8988T (cell line): ENCODE measurements at regions not wholly inside any gene's neighbourhood (a gene's known extent, or its start where the extent isn't known, plus 50 kb on each side); places are given as distances from the start of the nearest gene placed in this dataset.

Experiments
- DNase-seq: peaks from one replicate; pipeline ENCODE4 v3.0.0; 2011

GRCh38 chr18:47530695-47531094 lies 279.2 kb upstream of the SKOR2 start:
- no peak for DNase-seq

DNA sequence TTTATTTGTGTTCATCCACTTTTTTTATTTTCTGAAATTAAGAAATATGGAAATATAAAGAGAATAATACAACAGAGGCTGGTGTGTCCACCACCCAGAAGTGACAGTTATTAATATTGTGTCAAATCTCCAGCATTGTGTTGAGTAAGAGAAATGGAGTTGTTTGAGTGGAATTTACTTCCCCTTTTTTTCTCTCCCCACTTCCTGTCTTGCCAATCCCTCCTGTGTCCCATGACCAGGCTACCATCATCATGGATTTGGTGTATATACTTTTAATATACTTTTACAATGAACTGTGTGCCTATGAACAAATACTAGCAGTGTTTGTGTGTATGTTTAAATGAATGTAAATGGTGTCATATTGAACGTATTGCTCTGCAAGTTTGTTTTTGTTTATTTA lies 276.9 kb upstream of the SKOR2 start:
- DNase-seq, result no peak

DNA sequence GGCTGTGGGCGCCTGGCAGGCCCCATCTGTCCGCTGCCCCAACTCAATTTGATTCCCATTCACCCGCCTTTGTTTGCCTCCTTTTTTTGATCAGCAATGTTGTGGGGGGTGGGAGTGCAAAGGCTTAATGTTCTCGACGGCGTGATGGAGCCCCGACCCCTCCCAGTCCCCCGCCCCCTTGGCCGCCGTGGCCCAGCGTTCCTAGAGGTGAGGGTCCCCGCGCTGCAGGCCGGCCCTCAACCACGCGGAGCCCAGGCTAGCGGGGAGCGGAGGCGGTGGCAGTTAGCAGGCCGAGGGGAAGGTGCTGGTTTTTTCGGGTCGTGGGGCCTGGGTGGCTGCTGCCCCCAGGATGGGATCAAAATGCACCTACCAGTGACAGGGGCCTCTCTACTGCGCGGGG lies 274.7 kb upstream of the SKOR2 start:
- no peak for DNase-seq

GRCh38 chr18:47522359-47522758 lies 270.9 kb upstream of the SKOR2 start:
- no peak for DNase-seq

DNA sequence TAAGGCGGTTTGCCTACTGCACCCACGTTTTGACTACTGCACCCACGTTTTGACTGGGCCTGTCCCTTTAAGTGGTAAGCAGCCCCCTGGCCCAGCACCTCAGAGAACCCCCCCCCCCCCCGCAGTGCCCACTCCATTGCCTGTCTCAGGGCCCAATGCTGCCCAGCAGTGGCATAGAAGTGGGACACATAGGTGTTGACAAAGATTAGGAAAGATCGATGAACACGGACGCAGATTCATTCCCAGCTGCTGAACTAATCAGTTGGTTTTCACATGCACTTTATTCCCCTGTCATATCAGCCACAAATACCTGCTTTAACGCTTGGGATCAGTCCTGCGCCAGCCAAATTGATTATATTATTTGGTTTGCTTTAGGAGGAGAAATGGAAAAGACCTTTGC lies 268.8 kb upstream of the SKOR2 start:
- no peak for DNase-seq

- no peak for DNase-seq
Measured at GRCh38 chr18:47519706-47520105, 268.2 kb upstream of the SKOR2 start.

DNA sequence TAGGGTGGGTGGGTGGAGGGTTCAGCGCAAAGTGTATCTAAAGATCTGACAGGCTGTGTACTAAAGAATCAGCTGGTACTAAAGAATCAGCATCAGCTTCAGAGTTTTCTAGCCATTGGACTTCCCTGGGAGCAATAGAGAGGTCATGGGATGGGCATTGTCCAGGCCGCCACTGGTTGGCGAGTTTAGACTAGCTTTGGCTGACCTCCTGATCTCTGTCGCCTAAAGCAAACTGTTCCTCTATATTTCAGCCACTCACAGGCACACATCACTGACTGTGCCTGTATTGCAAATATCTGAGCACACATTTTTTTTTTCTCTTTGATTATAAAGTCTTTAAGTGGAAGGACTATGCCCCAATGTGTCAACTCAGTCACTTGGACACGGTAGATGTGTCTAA lies 267.8 kb upstream of the SKOR2 start:
- DNase-seq, result no peak

DNA sequence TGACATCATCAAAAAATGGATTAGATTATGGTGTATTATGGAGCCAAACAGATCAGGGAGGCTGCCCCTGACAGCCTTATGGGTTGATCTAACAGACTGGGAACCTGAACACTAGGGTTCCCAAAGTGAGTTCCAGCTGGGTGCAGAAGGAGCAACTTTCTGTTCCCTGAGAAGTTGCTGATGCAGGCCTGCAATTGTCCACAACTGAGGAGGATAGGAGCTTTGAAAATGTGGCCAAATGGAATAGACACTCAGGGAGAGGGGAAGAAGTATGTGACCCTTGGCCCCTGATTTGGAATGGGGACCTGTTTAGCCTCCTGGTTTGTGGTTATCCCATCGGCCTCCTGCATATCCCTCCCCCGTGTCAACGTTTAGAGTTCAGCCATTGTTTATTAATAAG lies 262.2 kb upstream of the SKOR2 start:
- no peak for DNase-seq

DNA sequence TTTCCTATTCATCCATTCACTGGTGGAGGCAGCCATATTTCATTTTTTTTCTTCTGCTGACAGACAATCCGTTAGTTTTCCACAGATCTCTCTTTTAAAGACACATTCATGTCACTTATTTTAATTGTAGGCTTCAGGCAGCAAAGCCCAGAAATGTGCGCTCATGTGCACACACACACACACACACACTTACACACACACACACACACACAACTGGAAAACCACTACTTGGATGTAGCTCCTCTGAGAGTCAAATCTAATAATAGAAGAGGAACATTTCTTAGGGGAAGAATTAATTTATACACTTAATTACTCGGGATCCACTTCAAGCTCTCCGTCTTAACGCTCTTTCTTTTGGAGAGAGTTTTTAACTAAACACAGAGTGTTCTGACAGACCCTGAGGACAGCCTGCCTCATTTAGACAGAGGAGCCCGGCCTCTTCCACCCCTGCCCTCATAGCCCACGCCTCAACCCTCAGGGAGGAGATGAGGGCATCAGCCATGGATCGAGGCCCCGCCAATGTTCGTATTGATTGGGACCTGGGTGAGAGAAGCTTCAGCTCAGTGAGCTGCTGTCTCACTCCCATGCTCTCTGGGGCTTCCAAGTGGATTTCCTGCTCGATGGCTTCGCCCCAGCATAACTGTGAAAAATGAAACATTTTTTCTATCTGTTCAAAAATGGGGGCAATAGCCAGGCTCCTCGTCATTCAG lies 261.4 kb upstream of the SKOR2 start:
- no peak for DNase-seq

GRCh38 chr18:47512056-47512455 lies 260.6 kb upstream of the SKOR2 start:
- DNase-seq, result no peak

GRCh38 chr18:47510831-47511230 lies 259.4 kb upstream of the SKOR2 start:
- no peak for DNase-seq

DNA sequence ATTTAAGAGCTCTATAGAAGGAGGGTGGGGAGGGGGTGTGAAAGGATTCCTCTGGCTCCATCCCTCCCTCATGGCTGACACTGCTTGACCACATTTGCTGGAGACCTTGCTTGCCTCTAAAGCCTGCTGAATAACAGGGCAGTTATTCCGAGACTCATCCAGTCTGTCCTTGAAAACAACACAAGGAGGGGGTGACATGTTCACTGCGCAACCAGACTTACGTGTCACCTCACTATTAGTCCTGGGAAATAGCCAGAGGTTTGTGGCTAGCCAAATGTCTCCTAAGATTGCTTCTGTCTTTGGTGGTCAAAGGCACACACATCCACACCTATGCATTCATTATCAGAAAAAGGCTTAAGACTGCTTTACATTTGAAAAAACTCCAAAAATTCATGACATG lies 256.2 kb upstream of the SKOR2 start:
- DNase-seq, result no peak

DNA sequence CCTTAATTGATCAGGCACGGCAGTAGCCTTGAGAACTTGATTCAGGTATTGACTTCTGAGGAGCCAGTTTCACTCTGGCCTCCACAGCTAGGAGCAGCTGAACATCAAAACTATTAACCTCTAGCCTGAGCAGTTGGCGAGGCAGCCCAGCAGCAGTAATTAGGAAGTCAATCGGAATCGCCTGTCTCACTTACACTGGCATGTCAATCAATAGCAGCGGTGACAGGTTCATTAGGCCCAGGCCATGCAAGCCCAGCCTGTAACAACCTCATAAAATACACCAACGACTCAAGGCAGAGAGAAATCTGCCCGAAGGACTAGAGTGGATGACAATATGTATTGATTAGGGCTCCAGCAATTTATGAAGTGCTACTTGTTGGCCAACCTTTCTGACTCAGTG lies 255.4 kb upstream of the SKOR2 start:
- no peak for DNase-seq

DNA sequence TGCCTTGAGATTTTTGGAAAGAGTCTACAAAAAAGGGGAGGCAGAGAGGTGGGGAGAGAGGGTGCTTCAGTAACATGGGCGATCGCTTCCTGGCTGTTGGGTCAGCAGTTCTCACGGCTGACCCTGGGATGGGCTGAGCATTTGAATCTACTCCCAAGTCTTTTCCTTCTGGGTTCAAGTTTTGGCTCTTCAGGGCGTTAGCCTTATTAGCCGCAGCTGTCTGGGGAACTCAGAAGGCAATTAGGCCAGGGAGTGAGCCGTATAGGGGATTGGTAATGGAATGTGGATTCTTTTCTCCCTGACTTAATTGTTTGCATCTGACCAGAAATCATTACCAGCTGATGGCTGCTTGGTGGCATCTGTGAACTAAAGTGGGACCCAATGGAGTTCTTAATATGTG lies 250.5 kb upstream of the SKOR2 start:
- DNase-seq, result no peak

DNA sequence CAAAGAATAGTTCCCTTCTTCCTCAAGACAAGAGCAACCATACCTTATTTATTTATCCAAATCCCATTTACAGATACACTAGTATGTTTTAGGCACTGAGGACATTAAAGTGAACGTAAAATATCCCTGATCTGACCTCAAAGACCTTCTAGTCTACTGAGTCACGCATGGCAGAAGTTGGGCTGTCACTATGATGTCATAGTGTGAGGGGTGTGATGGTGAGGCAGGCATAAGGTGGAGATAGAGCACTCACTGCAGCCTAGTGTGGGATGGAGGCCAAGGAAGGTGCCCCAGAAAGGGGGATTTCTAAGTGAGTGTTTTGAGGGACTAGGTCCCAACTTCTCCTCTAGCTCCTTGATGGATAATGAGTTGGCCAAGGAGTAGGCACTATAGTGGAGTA lies 249.5 kb upstream of the SKOR2 start:
- no peak for DNase-seq

GRCh38 chr18:47492691-47493090 lies 241.2 kb upstream of the SKOR2 start:
- DNase-seq, result no peak

DNA sequence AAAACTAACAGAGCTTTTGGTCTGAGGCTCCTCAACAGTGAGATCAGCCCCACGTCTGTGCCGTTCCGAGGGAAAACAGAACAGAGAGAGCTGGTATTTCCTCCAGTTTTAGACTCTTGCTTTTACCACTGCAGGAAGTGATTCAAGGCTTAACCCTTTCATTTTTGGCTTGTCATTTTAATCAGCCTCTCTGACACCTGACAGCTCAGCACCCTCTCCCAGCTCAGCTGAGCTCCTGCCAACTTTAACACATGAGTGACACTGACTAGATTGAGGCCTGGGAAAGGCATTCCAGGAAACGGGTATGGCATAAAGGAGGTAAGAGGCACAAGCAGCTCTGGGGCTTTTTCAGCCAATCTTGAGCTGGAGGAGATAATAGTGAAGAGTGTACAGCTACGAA lies 239.4 kb upstream of the SKOR2 start:
- no peak for DNase-seq

- DNase-seq, result no peak
Measured at GRCh38 chr18:47485221-47485797, 233.8 kb upstream of the SKOR2 start.

GRCh38 chr18:47484068-47484467 lies 232.6 kb upstream of the SKOR2 start:
- no peak for DNase-seq

DNA sequence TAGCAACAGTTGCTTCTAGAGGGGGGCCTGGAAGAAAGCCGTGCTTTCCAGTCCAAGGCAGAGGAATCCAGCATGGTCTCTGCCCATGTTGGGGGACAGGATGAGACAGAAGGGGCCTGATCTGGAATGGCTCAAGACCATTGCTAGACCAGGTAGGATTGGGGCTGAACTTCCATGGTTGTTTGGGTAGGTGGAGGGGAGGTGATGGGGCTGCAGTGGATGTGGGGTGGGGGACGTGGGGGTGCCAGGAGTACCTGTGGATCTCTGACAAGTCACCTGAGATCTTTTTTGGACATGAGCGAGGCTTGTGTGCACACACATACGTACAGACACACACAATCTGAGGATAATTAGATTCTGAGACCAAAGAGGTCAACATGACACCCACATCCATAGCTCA lies 228.7 kb upstream of the SKOR2 start:
- DNase-seq, result no peak

DNA sequence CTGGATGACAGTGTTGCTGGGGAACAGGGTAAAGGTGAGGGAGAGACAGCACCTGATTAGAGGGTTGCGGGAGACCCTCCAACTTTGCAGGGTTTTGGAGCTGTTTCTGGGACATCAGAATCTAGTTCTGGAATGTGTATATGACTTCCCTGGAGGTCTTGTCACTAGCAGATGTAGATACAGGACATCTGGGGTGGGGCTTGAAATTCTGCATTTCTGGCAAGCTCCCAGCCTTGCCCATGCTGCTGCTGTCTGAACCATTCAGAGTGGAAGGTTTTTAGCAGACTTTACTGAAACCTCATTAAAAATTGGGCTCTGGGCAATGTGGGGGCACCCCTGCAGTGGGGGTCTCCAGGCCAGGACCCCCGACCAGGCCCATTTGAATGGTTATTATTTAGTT lies 220.3 kb upstream of the SKOR2 start:
- no peak for DNase-seq

DNA sequence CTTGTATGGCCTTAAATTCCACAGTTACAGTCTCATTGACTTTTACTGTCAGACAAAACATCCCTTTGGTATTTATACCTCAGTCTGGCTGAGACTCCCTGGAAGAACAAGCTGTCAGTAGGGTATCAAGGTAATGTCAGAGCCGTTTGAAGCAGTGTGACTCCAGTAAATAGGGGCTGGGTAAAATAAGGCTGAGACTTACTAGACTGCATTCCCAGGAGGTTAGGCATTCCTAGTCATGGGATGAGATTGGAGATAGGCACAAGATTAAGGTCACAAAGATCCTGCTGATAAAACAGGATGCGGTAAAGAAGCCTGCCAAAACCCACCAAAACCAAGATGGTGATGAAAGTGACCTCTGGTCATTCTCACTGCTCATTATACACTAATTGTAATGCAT lies 219.5 kb upstream of the SKOR2 start:
- no peak for DNase-seq

- no peak for DNase-seq
Measured at GRCh38 chr18:47469576-47469975, 218.1 kb upstream of the SKOR2 start.

- DNase-seq, result no peak
Measured at GRCh38 chr18:47461977-47462376, 210.5 kb upstream of the SKOR2 start.

DNA sequence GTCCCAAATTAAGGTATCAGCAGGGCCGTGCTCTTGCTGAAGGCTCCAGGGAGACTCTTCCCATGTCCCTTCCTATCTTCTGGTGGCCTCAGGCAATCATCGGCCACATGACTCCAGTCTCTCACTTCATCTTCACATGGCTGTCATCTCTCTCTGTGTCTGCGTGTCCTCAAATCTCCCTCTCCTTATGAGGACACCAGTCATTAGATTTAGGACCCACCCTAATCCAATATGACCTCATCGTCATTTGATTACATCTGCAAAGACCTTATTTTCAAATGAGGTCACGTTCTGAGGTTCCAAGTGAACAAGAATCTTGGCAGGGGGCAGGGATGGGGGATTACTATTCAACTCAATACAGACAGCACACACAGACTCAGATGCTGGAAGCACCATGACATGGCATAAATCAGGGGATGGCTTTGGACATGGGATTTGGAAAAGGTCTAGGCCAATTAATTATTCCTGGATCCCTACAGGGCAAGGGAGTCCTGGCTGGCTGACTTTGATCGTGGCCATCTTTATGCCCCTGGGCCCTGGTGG lies 210.0 kb upstream of the SKOR2 start:
- no peak for DNase-seq
